HL-60 (cell line): ENCODE measurements at regions not wholly inside any gene's neighbourhood (a gene's known extent, or its start where the extent isn't known, plus 50 kb on each side); places are given as distances from the start of the nearest gene placed in this dataset.

Experiments
- CTCF ChIP-seq: IDR thresholded peaks from one replicate; pipeline ENCODE4 v1.5.1; 2011; ENCODE audit warnings: low read length, control low read depth, inconsistent platforms; ENCODE audit not compliant: insufficient read depth
- POLR2AphosphoS5 ChIP-seq: IDR thresholded peaks from 2 replicates; pipeline ENCODE4 v1.6.1; 2012; ENCODE audit warnings: low read depth
- REST ChIP-seq: IDR thresholded peaks from 2 replicates; pipeline ENCODE4 v1.6.1; 2012; ENCODE audit warnings: low read depth; ENCODE audit not compliant: insufficient replicate concordance
- SPI1 ChIP-seq: IDR thresholded peaks from 2 replicates; pipeline ENCODE4 v1.6.1; 2012; ENCODE audit warnings: low read depth, mild to moderate bottlenecking, borderline replicate concordance

- no peak for TF ChIP-seq CTCF
- no peak for TF ChIP-seq POLR2AphosphoS5
- TF ChIP-seq SPI1 = no peak
- no peak for TF ChIP-seq REST
These were observed 408.6 kb downstream of the GBE1 start for GRCh38 chr3:81352867-81353266.
